ENCODE measurements at regions not wholly inside any gene's neighbourhood (a gene's known extent, or its start where the extent isn't known, plus 50 kb on each side); places are given as distances from the start of the nearest gene placed in this dataset.
A peak's percentile ranks its signal among the peaks of the same experiment; 100 is the strongest.

DNA sequence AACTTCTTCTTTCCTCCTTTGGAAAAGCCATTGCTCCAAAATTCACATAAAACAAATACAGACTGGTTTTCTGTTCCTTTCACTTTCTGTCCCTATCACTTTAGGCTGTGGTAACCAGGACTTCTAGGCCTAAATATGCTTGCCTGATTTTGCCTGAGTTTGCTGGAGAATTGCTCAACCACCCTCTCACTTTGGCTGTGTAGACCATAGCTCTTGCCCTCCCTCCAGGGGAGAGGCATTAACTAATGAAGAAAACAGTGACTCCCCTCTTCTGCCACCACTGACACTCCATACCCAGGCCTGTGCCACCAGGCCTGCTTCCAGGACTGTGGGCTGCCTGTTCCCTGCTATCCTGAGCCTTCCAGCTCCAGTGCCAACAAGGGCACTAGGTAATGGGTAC is 163.5 kb downstream of the TOMM20 start:
- DNase-seq (no peak), ATAC-seq (no peak)
- no peak for TF ChIP-seq CTCF (IDR thresholded peaks at IDR 0.05)
- peaks cover 30 to 73% (median 66%) of the 10 kb centered on the region in 9 donors for H3K4me1 ChIP-seq
- H3K36me3 ChIP-seq: no peaks in the 10 kb centered on the region
- H3K27ac ChIP-seq: peak overlapping the region in 8 of 10 donors; percentile 33 to 96 (median 78)
- no peaks in the 10 kb centered on the region for H3K9me3 ChIP-seq
- no peaks in the 10 kb centered on the region for H3K27me3 ChIP-seq
- no peak overlapping the region for H3K4me3 ChIP-seq
- intact Hi-C loops (cut with DNase I): no loop called here

DNA sequence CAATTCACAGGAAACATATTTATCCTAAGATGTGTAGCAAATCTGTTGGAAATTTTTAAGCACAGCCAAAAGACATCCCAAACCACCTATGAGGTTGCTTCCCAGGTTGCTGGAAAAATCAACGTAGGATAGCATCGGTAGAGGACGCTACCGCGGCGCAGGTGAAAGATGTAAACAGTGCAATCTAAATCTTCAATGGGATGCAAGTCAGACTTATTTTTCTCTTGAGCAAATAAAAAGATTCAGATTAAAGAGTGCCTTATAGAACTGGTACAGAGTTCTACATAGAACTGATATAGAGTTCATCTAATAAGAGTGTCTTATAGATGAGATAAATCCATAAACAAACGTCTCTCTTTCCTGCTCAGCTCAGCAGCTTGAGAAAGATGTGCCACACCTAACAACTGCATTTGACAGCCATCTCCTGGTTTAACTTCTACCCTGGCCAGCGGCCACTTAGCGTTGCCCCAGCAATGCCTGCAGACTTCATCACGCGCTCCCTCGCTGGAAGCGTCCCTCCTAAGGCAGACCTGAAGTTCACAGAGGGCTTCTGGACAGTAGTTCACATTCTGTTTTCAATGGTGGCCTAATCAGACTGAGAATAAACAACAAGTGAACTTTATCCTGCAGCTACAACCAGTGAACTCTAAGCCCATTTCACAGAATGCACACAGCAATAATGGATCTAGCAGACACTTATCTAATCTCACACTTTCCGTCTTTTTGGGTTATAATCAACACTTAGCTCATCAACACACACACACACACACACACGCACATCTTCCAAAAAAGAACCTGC is 164.5 kb downstream of the TOMM20 start:
- no peaks in the 10 kb centered on the region for H3K36me3 ChIP-seq
- intact Hi-C loops (cut with DNase I): loop anchor here in 6 of 10 donors (5.0 kb wide), 3 partner anchors 37 to 107 kb away; no protein-coding TSS in a partner anchor
- ATAC-seq: peak in 6 of 8 donors; percentile 20 to 64 (median 48)
- H3K27ac ChIP-seq: peak overlapping the region; percentile 36 to 96 (median 76)
- peaks cover 25 to 71% (median 57%) of the 10 kb centered on the region in 9 donors for H3K4me1 ChIP-seq
- H3K9me3 ChIP-seq: no peaks in the 10 kb centered on the region
- peak in 1 of 9 donors; percentile 7 for TF ChIP-seq CTCF (IDR thresholded peaks at IDR 0.05)
- H3K27me3 ChIP-seq: no peaks in the 10 kb centered on the region
- DNase-seq: peak; percentile 66 to 68
- WGBS, 2 donors: 55 to 61% methylated on average over 15 of the region's 15 CpGs
- no peak overlapping the region for H3K4me3 ChIP-seq

DNA sequence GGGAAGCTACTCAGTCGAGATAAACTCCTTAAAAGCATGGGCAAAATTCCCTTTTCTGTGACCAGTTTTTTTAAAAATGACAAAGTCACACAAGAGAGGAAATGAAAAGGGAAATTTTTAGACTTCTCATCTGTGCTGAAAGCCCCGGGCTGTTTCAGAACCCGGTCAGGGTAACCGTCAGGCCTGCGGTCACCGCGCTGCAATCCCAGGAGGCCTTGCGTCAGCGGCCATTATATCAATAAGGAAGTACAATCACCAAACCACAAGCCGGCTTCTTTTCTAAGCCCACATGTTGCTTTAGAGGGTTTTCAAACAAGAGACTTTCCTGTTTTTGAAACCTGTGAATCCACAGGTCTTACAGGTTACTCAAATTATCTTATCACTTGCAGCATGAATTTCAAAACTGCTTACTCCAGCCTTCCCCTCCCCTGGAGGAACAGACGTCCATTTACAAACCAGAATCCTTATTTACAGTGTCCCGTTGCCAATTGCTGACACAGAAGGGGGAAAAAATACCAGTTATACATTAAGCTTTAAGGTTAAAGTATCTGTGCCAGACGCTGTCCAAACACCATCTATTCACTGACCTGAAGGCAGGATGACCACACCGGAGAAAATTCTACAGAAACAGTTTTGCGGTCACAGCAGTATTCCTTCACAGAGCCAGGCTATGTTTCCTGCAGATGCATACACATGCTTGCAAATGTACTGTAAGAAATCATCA is 165.3 kb downstream of the TOMM20 start:
- TF ChIP-seq CTCF (IDR thresholded peaks at IDR 0.05): no peak
- 54 to 59% methylated on average over 15 of the region's 15 CpGs for WGBS, 2 donors
- H3K4me1 ChIP-seq: peaks cover 20 to 71% (median 54%) of the 10 kb centered on the region in 9 donors
- intact Hi-C loops (cut with DNase I): loop anchor here in 6 of 10 donors (5.0 kb wide), 3 partner anchors 36 to 106 kb away; no protein-coding TSS in a partner anchor
- no peaks in the 10 kb centered on the region for H3K27me3 ChIP-seq
- no peaks in the 10 kb centered on the region for H3K36me3 ChIP-seq
- H3K4me3 ChIP-seq: peak overlapping the region in 1 of 10 donors; percentile 5
- H3K27ac ChIP-seq: peak overlapping the region; percentile 36 to 96 (median 76)
- peak in 7 of 8 donors; percentile 56 to 81 (median 67) for ATAC-seq
- DNase-seq: peak; percentile 76 to 84
- H3K9me3 ChIP-seq: no peaks in the 10 kb centered on the region

- intact Hi-C loops (cut with DNase I): loop anchor here in 6 of 10 donors (5.0 kb wide), 3 partner anchors 35 to 105 kb away; no protein-coding TSS in a partner anchor
- H3K27me3 ChIP-seq: no peaks in the 10 kb centered on the region
- H3K9me3 ChIP-seq: no peaks in the 10 kb centered on the region
- 47 to 50% methylated on average over 9 of the region's 9 CpGs for WGBS, 2 donors
- peak overlapping the region; percentile 36 to 96 (median 76) for H3K27ac ChIP-seq
- H3K36me3 ChIP-seq: no peaks in the 10 kb centered on the region
- ATAC-seq (peak; percentile 26 to 67 (median 62)), DNase-seq (peak in 1 of 2 donors; percentile 64)
- peaks cover 20 to 79% (median 57%) of the 10 kb centered on the region in 9 donors for H3K4me1 ChIP-seq
- TF ChIP-seq CTCF (IDR thresholded peaks at IDR 0.05): no peak
- peak overlapping the region in 4 of 10 donors; percentile 4 to 17 (median 6) for H3K4me3 ChIP-seq
Observed at GRCh38 chr1:234962340-234962989, 166.2 kb downstream of the TOMM20 start.

All from heart right ventricle (tissue), 16 donors.